GM12878 (cell line): ENCODE measurements at regions not wholly inside any gene's neighbourhood (a gene's known extent, or its start where the extent isn't known, plus 50 kb on each side); places are given as distances from the start of the nearest gene placed in this dataset.

Experiments used
- ATAC-seq: fragments of 200-7000 bp; cut with Tn5 transposase; 3 replicates; pipeline ENCODE4 v1.9.1; 2020; ENCODE audit warnings: mild to moderate bottlenecking, moderate library complexity
- BruUV-seq: library from RNA; stranded (reverse); fragments of 400-500 nt; replicated peaks from 2 replicates; lab custom pipeline; 2021; lab: Mats Ljungman, UMichigan
- CTCF ChIA-PET: fragments of 300-600 bp; sonication (Branson Sonifier 250); formaldehyde crosslinking; extraction: SDS; loops from one replicate; lab custom pipeline; 2021; ENCODE audit warnings: inconsistent platforms; lab: Yijun Ruan, JAX
- POLR2A ChIA-PET: fragments of 350-600 bp; formaldehyde crosslinking; extraction: SDS; loops from one replicate; lab custom pipeline; 2021; ENCODE audit warnings: inconsistent platforms; lab: Charles Lee
- RAD21 ChIA-PET: fragments of 300-600 bp; sonication (Branson Sonifier 250); formaldehyde crosslinking; loops from one replicate; lab custom pipeline; 2023; ENCODE audit warnings: antibody characterized with exemption; ENCODE audit not compliant: unreplicated experiment; lab: Charles Lee
- SMC1A ChIA-PET: fragments of 300-600 bp; sonication (Branson Sonifier 250); formaldehyde crosslinking; loops from one replicate; lab custom pipeline; 2023; ENCODE audit not compliant: unreplicated experiment, uncharacterized antibody; lab: Charles Lee
- DNase-seq: peaks from one replicate; pipeline ENCODE4 v3.0.0-alpha.2; 2011; ENCODE audit warnings: low read depth, low spot score
- FAIRE-seq: peaks from 3 replicates; lab custom pipeline; 2011; peaks lifted over from hg19 to GRCh38; lab: Jason Lieb, UNC
- H2AFZ ChIP-seq: 2 replicates; pipeline ENCODE4 v1.6.0; 2011; ENCODE audit warnings: low read depth, low read length, control low read depth; ENCODE audit not compliant: control insufficient read depth
- H3K27ac ChIP-seq: 2 replicates; pipeline ENCODE4 v1.5.1; 2011; ENCODE audit warnings: control low read depth; ENCODE audit not compliant: control insufficient read depth, insufficient read depth
- H3K27me3 ChIP-seq, 2 experiments: replicated peaks in 1 of 2; 2 replicates each; pipeline versions ENCODE4 v1.6.0 to v1.6.1; 2011; ENCODE audit warnings: low read length in 1 of 2; ENCODE audit not compliant: control insufficient read depth in 2 of 2, insufficient read depth in 2 of 2
- H3K36me3 ChIP-seq, 2 experiments: 2 replicates each; pipeline ENCODE4 v1.5.1; 2011; ENCODE audit warnings: low read length in 1 of 2; ENCODE audit not compliant: control insufficient read depth in 2 of 2, insufficient read depth in 2 of 2
- H3K4me1 ChIP-seq: 2 replicates; pipeline ENCODE4 v1.6.1; 2011; ENCODE audit warnings: mild to moderate bottlenecking, low read length, moderate library complexity, mixed read lengths; ENCODE audit not compliant: control insufficient read depth, insufficient read depth
- H3K4me2 ChIP-seq: 2 replicates; pipeline ENCODE4 v1.6.0; 2011; ENCODE audit warnings: control low read depth; ENCODE audit not compliant: control insufficient read depth, insufficient read depth
- H3K4me3 ChIP-seq: fragments of 200-600 bp; sonication (generic); 2 replicates; pipeline ENCODE4 v1.5.1; 2016
- H3K79me2 ChIP-seq: 2 replicates; pipeline ENCODE4 v1.6.0; 2011; ENCODE audit warnings: low read length; ENCODE audit not compliant: control insufficient read depth, insufficient read depth
- H3K9ac ChIP-seq: 2 replicates; pipeline ENCODE4 v1.8.0; 2011; ENCODE audit warnings: low read length, control low read depth, mixed read lengths; ENCODE audit not compliant: control insufficient read depth, insufficient read depth
- H3K9me3 ChIP-seq: replicated peaks from 3 replicates; pipeline ENCODE4 v1.5.1; 2011; ENCODE audit warnings: mild to moderate bottlenecking, low read length; ENCODE audit not compliant: control insufficient read depth, insufficient read depth
- H4K20me1 ChIP-seq: 2 replicates; pipeline ENCODE4 v1.6.0; 2011; ENCODE audit not compliant: control insufficient read depth, insufficient read depth
- CEBPB ChIP-seq, 2 experiments: fragments of 150-350 bp in 1 of 2; IDR thresholded peaks; 2 replicates each; pipeline ENCODE4 v1.6.1; 2012 to 2014; ENCODE audit warnings: low read depth in 2 of 2, low read length in 2 of 2, borderline replicate concordance in 1 of 2, inconsistent platforms in 1 of 2
- E4F1 ChIP-seq: fragments of 450-650 bp; IDR thresholded peaks from 2 replicates; pipeline ENCODE4 v1.6.1; 2018; ENCODE audit warnings: borderline replicate concordance, mild to moderate bottlenecking; ENCODE audit not compliant: partially characterized antibody
- GATAD2B ChIP-seq: fragments of 450-650 bp; conservative IDR thresholded peaks from 2 replicates; pipeline ENCODE4 v1.6.1; 2017; ENCODE audit warnings: low read depth, mild to moderate bottlenecking, moderate library complexity
- RCOR1 ChIP-seq: conservative IDR thresholded peaks from 2 replicates; pipeline ENCODE4 v1.6.1; 2012; ENCODE audit warnings: low read depth, low read length, improper control_type of control experiment
- SMAD1 ChIP-seq: fragments of 450-650 bp; IDR thresholded peaks from 2 replicates; pipeline ENCODE4 v1.6.1; 2018; ENCODE audit warnings: mild to moderate bottlenecking, low read depth; ENCODE audit not compliant: partially characterized antibody
- YBX1 ChIP-seq: fragments of 450-650 bp; IDR thresholded peaks from 2 replicates; pipeline ENCODE4 v1.6.1; 2016; ENCODE audit warnings: antibody characterized with exemption
- ZNF24 ChIP-seq: fragments of 450-650 bp; IDR thresholded peaks from 2 replicates; pipeline ENCODE4 v1.6.1; 2017; ENCODE audit warnings: antibody characterized with exemption, mild to moderate bottlenecking
- WGBS: methylation state at CpG from one replicate; pipeline ENCODE4 v1.1.6; 2016; ENCODE audit warnings: low lambda C conversion rate; ENCODE audit not compliant: insufficient replicate concordance, insufficient coverage; ENCODE audit errors: missing lambda C conversion rate; 5-methylcytosine and 5-hydroxymethylcytosine counted together
- in situ Hi-C: fragments of 300-500 bp; cut with MboI; formaldehyde crosslinking; loops from 9 replicates; pipeline ENCODE4 v1.14.3; 2018; ENCODE audit warnings: mixed read lengths
- intact Hi-C: fragments of 100-400 bp; cut with micrococcal nuclease; formaldehyde crosslinking; loops from one replicate; pipeline ENCODE4 v1.14.2; 2022; ENCODE audit not compliant: unreplicated experiment
- TF ChIP-seq, protein P1 (sequence below): fragments of 450-650 bp; IDR thresholded peaks from 2 replicates; pipeline ENCODE4 v1.6.1; 2017; ENCODE audit warnings: mild to moderate bottlenecking, moderate library complexity

DNA sequence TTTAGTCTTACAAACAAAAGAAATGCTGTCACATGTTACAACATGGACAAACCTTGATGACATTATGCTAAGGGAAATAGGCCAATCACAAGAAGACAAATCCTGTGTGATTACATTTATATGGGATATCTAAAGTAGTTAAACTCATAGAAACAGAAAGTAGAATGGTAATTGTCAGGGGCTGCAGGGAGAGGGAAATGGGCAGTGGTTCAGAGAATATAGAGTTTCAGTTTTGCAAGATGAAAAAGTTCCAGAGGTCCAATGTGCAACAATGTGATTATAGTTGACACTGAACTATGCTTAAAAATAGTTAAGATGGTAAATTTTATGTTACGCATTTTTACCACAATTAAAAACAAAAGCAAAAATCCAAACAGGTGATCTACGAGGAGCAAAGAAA, 265.5 kb downstream of the NDUFS4 start:
- Histone ChIP-seq H2AFZ (no peak overlapping the region), H4K20me1 (no peaks in the 10 kb centered on the region), H3K9me3 (no peaks in the 10 kb centered on the region; the same call in 2 of the 3 replicates)
- in situ Hi-C loops: no loop called here
- DNase-seq: no peak
- no TSS peak for BruUV-seq
- TF ChIP-seq E4F1 (no peak), GATAD2B (no peak), CEBPB (IDR thresholded peaks at IDR 0.05; ENCODE audit: borderline replicate concordance in 1 of 2, low read depth in 2 of 2, low read length in 2 of 2) (no peak), YBX1 (no peak), RCOR1 (no peak), ZNF24 (0 out of 2 replicates have a peak, but pooled peaks have one; percentile 36), SMAD1 (no peak)
- TF ChIP-seq, protein P1, sequence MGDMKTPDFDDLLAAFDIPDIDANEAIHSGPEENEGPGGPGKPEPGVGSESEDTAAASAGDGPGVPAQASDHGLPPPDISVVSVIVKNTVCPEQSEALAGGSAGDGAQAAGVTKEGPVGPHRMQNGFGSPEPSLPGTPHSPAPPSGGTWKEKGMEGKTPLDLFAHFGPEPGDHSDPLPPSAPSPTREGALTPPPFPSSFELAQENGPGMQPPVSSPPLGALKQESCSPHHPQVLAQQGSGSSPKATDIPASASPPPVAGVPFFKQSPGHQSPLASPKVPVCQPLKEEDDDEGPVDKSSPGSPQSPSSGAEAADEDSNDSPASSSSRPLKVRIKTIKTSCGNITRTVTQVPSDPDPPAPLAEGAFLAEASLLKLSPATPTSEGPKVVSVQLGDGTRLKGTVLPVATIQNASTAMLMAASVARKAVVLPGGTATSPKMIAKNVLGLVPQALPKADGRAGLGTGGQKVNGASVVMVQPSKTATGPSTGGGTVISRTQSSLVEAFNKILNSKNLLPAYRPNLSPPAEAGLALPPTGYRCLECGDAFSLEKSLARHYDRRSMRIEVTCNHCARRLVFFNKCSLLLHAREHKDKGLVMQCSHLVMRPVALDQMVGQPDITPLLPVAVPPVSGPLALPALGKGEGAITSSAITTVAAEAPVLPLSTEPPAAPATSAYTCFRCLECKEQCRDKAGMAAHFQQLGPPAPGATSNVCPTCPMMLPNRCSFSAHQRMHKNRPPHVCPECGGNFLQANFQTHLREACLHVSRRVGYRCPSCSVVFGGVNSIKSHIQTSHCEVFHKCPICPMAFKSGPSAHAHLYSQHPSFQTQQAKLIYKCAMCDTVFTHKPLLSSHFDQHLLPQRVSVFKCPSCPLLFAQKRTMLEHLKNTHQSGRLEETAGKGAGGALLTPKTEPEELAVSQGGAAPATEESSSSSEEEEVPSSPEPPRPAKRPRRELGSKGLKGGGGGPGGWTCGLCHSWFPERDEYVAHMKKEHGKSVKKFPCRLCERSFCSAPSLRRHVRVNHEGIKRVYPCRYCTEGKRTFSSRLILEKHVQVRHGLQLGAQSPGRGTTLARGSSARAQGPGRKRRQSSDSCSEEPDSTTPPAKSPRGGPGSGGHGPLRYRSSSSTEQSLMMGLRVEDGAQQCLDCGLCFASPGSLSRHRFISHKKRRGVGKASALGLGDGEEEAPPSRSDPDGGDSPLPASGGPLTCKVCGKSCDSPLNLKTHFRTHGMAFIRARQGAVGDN: no peak
- TF ChIP-seq, all 136 proteins: peak for 1
- no peaks in the 10 kb centered on the region for H3K79me2 ChIP-seq
- H3K9ac ChIP-seq: no peak overlapping the region
- no peak overlapping the region for H3K27ac ChIP-seq
- no peak overlapping the region for H3K4me3 ChIP-seq
- ChIA-PET SMC1A (no interaction called here), CTCF (no interaction called here), RAD21 (no interaction called here), POLR2A (no interaction called here)
- 73% methylated on average over 2 of the region's 2 CpGs for WGBS
- FAIRE-seq (no peak), ATAC-seq (peak; percentile 47; the same call in 2 of the 3 replicates)
- no peaks in the 10 kb centered on the region for H3K36me3 ChIP-seq
- H3K4me1 ChIP-seq: peaks cover 4% of the 10 kb centered on the region; the same call in 1 of the 2 replicates
- intact Hi-C loops: no loop called here
- H3K27me3 ChIP-seq: no peaks in the 10 kb centered on the region
- no peak overlapping the region for H3K4me2 ChIP-seq
